ENCODE measurements at regions not wholly inside any gene's neighbourhood (a gene's known extent, or its start where the extent isn't known, plus 50 kb on each side); places are given as distances from the start of the nearest gene placed in this dataset.

- Histone ChIP-seq H3K4me3 (ENCODE audit: insufficient read length, low read depth) (no peak overlapping the region), H3K9ac (ENCODE audit: insufficient read length, low read depth) (no peak overlapping the region)
- TF ChIP-seq YY1 (IDR thresholded peaks at IDR 0.05; ENCODE audit: insufficient read depth, insufficient read length) (no peak), ZNF274 (IDR thresholded peaks at IDR 0.05; ENCODE audit: low read depth, low read length) (no peak), SUZ12 (IDR thresholded peaks at IDR 0.05; ENCODE audit: extremely low read depth, insufficient read depth, insufficient read length) (no peak)
Measured at GRCh38 chr11:114982141-114982540, 303.8 kb downstream of the NXPE2 start.

GRCh38 chr11:114984611-114985163 is 306.4 kb downstream of the NXPE2 start:
- Histone ChIP-seq H3K4me3 (ENCODE audit: insufficient read length, low read depth) (no peak overlapping the region), H3K36me3 (ENCODE audit: insufficient read depth, insufficient read length, low read length) (no peaks in the 10 kb centered on the region), H3K27me3 (ENCODE audit: insufficient read depth, insufficient read length) (no peaks in the 10 kb centered on the region), H3K9me3 (ENCODE audit: insufficient read depth, low read length) (no peaks in the 10 kb centered on the region), H3K4me1 (ENCODE audit: insufficient read depth, insufficient read length) (peaks cover 4% of the 10 kb centered on the region), H3K9ac (ENCODE audit: insufficient read length, low read depth) (no peak overlapping the region)
- DNase-seq (ENCODE audit: low read depth, low spot score): no peak
- no peak for TF ChIP-seq SUZ12 (IDR thresholded peaks at IDR 0.05; ENCODE audit: extremely low read depth, insufficient read depth, insufficient read length)
- TF ChIP-seq YY1 (IDR thresholded peaks at IDR 0.05; ENCODE audit: insufficient read depth, insufficient read length): no peak
- TF ChIP-seq ZNF274 (IDR thresholded peaks at IDR 0.05; ENCODE audit: low read depth, low read length): no peak

More at GRCh38 chr11:114982141-114982540, 303.8 kb downstream of the NXPE2 start:
- H3K36me3 ChIP-seq (ENCODE audit: insufficient read depth, insufficient read length, low read length): no peaks in the 10 kb centered on the region
- no peaks in the 10 kb centered on the region for H3K9me3 ChIP-seq (ENCODE audit: insufficient read depth, low read length)
- no peaks in the 10 kb centered on the region for H3K27me3 ChIP-seq (ENCODE audit: insufficient read depth, insufficient read length)
- DNase-seq (ENCODE audit: low read depth, low spot score): no peak
- H3K4me1 ChIP-seq (ENCODE audit: insufficient read depth, insufficient read length): peaks cover under 1% of the 10 kb centered on the region

GRCh38 chr11:114986365-114986764 is 308.0 kb downstream of the NXPE2 start:
- H3K36me3 ChIP-seq (ENCODE audit: insufficient read depth, insufficient read length, low read length): no peaks in the 10 kb centered on the region
- TF ChIP-seq ZNF274 (IDR thresholded peaks at IDR 0.05; ENCODE audit: low read depth, low read length) (no peak), YY1 (IDR thresholded peaks at IDR 0.05; ENCODE audit: insufficient read depth, insufficient read length) (no peak), SUZ12 (IDR thresholded peaks at IDR 0.05; ENCODE audit: extremely low read depth, insufficient read depth, insufficient read length) (no peak)
- no peak for DNase-seq (ENCODE audit: low read depth, low spot score)
- no peaks in the 10 kb centered on the region for H3K9me3 ChIP-seq (ENCODE audit: insufficient read depth, low read length)
- H3K9ac ChIP-seq (ENCODE audit: insufficient read length, low read depth): no peak overlapping the region
- peaks cover 4% of the 10 kb centered on the region for H3K4me1 ChIP-seq (ENCODE audit: insufficient read depth, insufficient read length)
- H3K4me3 ChIP-seq (ENCODE audit: insufficient read length, low read depth): no peak overlapping the region
- no peaks in the 10 kb centered on the region for H3K27me3 ChIP-seq (ENCODE audit: insufficient read depth, insufficient read length)

GRCh38 chr11:114987186-114987760 is 308.9 kb downstream of the NXPE2 start:
- Histone ChIP-seq H3K36me3 (ENCODE audit: insufficient read depth, insufficient read length, low read length) (no peaks in the 10 kb centered on the region), H3K9me3 (ENCODE audit: insufficient read depth, low read length) (no peaks in the 10 kb centered on the region), H3K27me3 (ENCODE audit: insufficient read depth, insufficient read length) (no peaks in the 10 kb centered on the region), H3K9ac (ENCODE audit: insufficient read length, low read depth) (no peak overlapping the region), H3K4me3 (ENCODE audit: insufficient read length, low read depth) (no peak overlapping the region), H3K4me1 (ENCODE audit: insufficient read depth, insufficient read length) (peaks cover 4% of the 10 kb centered on the region)
- TF ChIP-seq SUZ12 (IDR thresholded peaks at IDR 0.05; ENCODE audit: extremely low read depth, insufficient read depth, insufficient read length) (no peak), ZNF274 (IDR thresholded peaks at IDR 0.05; ENCODE audit: low read depth, low read length) (no peak), YY1 (IDR thresholded peaks at IDR 0.05; ENCODE audit: insufficient read depth, insufficient read length) (no peak)
- no peak for DNase-seq (ENCODE audit: low read depth, low spot score)

- DNase-seq (ENCODE audit: low read depth, low spot score): no peak
- H3K4me1 ChIP-seq (ENCODE audit: insufficient read depth, insufficient read length): peaks cover 4% of the 10 kb centered on the region
- H3K36me3 ChIP-seq (ENCODE audit: insufficient read depth, insufficient read length, low read length): no peaks in the 10 kb centered on the region
- no peak overlapping the region for H3K9ac ChIP-seq (ENCODE audit: insufficient read length, low read depth)
- TF ChIP-seq YY1 (IDR thresholded peaks at IDR 0.05; ENCODE audit: insufficient read depth, insufficient read length) (no peak), ZNF274 (IDR thresholded peaks at IDR 0.05; ENCODE audit: low read depth, low read length) (no peak), SUZ12 (IDR thresholded peaks at IDR 0.05; ENCODE audit: extremely low read depth, insufficient read depth, insufficient read length) (no peak)
- H3K9me3 ChIP-seq (ENCODE audit: insufficient read depth, low read length): no peaks in the 10 kb centered on the region
- no peak overlapping the region for H3K4me3 ChIP-seq (ENCODE audit: insufficient read length, low read depth)
- no peaks in the 10 kb centered on the region for H3K27me3 ChIP-seq (ENCODE audit: insufficient read depth, insufficient read length)
Measured at GRCh38 chr11:114988644-114989043, 310.3 kb downstream of the NXPE2 start.

GRCh38 chr11:114989536-114989935 is 311.2 kb downstream of the NXPE2 start:
- Histone ChIP-seq H3K36me3 (ENCODE audit: insufficient read depth, insufficient read length, low read length) (no peaks in the 10 kb centered on the region), H3K4me3 (ENCODE audit: insufficient read length, low read depth) (no peak overlapping the region), H3K9ac (ENCODE audit: insufficient read length, low read depth) (no peak overlapping the region), H3K27me3 (ENCODE audit: insufficient read depth, insufficient read length) (no peaks in the 10 kb centered on the region), H3K9me3 (ENCODE audit: insufficient read depth, low read length) (no peaks in the 10 kb centered on the region), H3K4me1 (ENCODE audit: insufficient read depth, insufficient read length) (peaks cover 4% of the 10 kb centered on the region)
- TF ChIP-seq SUZ12 (IDR thresholded peaks at IDR 0.05; ENCODE audit: extremely low read depth, insufficient read depth, insufficient read length): no peak
- TF ChIP-seq YY1 (IDR thresholded peaks at IDR 0.05; ENCODE audit: insufficient read depth, insufficient read length): no peak
- TF ChIP-seq ZNF274 (IDR thresholded peaks at IDR 0.05; ENCODE audit: low read depth, low read length): no peak
- DNase-seq (ENCODE audit: low read depth, low spot score): no peak

- Histone ChIP-seq H3K4me3 (ENCODE audit: insufficient read length, low read depth) (no peak overlapping the region), H3K36me3 (ENCODE audit: insufficient read depth, insufficient read length, low read length) (no peaks in the 10 kb centered on the region), H3K9ac (ENCODE audit: insufficient read length, low read depth) (no peak overlapping the region), H3K4me1 (ENCODE audit: insufficient read depth, insufficient read length) (no peaks in the 10 kb centered on the region), H3K9me3 (ENCODE audit: insufficient read depth, low read length) (no peaks in the 10 kb centered on the region), H3K27me3 (ENCODE audit: insufficient read depth, insufficient read length) (no peaks in the 10 kb centered on the region)
- DNase-seq (ENCODE audit: low read depth, low spot score): no peak
- TF ChIP-seq ZNF274 (IDR thresholded peaks at IDR 0.05; ENCODE audit: low read depth, low read length) (no peak), SUZ12 (IDR thresholded peaks at IDR 0.05; ENCODE audit: extremely low read depth, insufficient read depth, insufficient read length) (no peak), YY1 (IDR thresholded peaks at IDR 0.05; ENCODE audit: insufficient read depth, insufficient read length) (no peak)
Measured at GRCh38 chr11:115005663-115006062, 327.3 kb downstream of the NXPE2 start.

Data from NT2/D1 (cell line).